OCI-LY3 (cell line): ENCODE measurements at regions not wholly inside any gene's neighbourhood (a gene's known extent, or its start where the extent isn't known, plus 50 kb on each side); places are given as distances from the start of the nearest gene placed in this dataset.

Source experiments
- H2AFZ ChIP-seq: fragments of 200-600, 300-600 bp; shearing (Covaris generic); 2 replicates; pipeline ENCODE4 v1.6.0; 2014; ENCODE audit warnings: antibody characterized with exemption, low read depth, low read length
- H3K27ac ChIP-seq: fragments of 200-600, 300-600 bp; sonication (generic); 2 replicates; pipeline ENCODE4 v1.5.1; 2014; ENCODE audit warnings: mild to moderate bottlenecking, low read length, moderate library complexity, mixed read lengths
- H3K27me3 ChIP-seq: fragments of 200-600, 300-600 bp; sonication (generic); 2 replicates; pipeline ENCODE4 v1.6.1; 2014; ENCODE audit warnings: low read depth, low read length, mixed read lengths
- H3K36me3 ChIP-seq: fragments of 200-600, 300-600 bp; sonication (generic); replicated peaks from 2 replicates; pipeline ENCODE3; 2014; ENCODE audit warnings: low read depth, low read length, mixed read lengths
- H3K4me1 ChIP-seq: fragments of 300-600, 200-600 bp; sonication (generic); 2 replicates; pipeline ENCODE4 v1.6.1; 2014; ENCODE audit warnings: low read length, mixed read lengths
- H3K4me2 ChIP-seq: fragments of 200-600, 300-600 bp; sonication (generic); 2 replicates; pipeline ENCODE4 v1.6.1; 2014; ENCODE audit warnings: low read length, mixed read lengths
- H3K4me3 ChIP-seq: fragments of 300-600, 200-600 bp; sonication (generic); 2 replicates; pipeline ENCODE4 v1.5.1; 2014; ENCODE audit warnings: antibody characterized with exemption, mild to moderate bottlenecking, low read length, moderate library complexity
- H3K79me2 ChIP-seq: fragments of 300-600, 200-600 bp; shearing (Covaris generic); 2 replicates; pipeline ENCODE4 v1.6.1; 2014; ENCODE audit warnings: mild to moderate bottlenecking, low read length, mixed read lengths
- H3K9ac ChIP-seq: fragments of 300-600, 200-600 bp; shearing (Covaris generic); 2 replicates; pipeline ENCODE4 v1.6.0; 2014; ENCODE audit warnings: mild to moderate bottlenecking, low read length, moderate library complexity
- H3K9me3 ChIP-seq: fragments of 200-600, 300-600 bp; shearing (Covaris generic); 2 replicates; pipeline ENCODE4 v1.6.1; 2014; ENCODE audit warnings: low read length, mixed read lengths; ENCODE audit not compliant: insufficient read depth
- H4K20me1 ChIP-seq: fragments of 200-600, 300-600 bp; sonication (generic); 2 replicates; pipeline ENCODE4 v1.6.1; 2016; ENCODE audit warnings: low read length, mixed read lengths; ENCODE audit not compliant: insufficient read depth
- EZH2phosphoT487 ChIP-seq: fragments of 200-600 bp; shearing (Covaris generic); IDR thresholded peaks from 2 replicates; pipeline ENCODE4 v1.6.1; 2018; ENCODE audit warnings: antibody characterized with exemption, mixed run types, low read depth
- TF ChIP-seq, protein P1 (sequence below): fragments of 200-600, 300-600 bp; sonication (generic); IDR thresholded peaks from 2 replicates; pipeline ENCODE4 v1.5.1; 2014; ENCODE audit warnings: antibody characterized with exemption, low read length, low read depth

DNA sequence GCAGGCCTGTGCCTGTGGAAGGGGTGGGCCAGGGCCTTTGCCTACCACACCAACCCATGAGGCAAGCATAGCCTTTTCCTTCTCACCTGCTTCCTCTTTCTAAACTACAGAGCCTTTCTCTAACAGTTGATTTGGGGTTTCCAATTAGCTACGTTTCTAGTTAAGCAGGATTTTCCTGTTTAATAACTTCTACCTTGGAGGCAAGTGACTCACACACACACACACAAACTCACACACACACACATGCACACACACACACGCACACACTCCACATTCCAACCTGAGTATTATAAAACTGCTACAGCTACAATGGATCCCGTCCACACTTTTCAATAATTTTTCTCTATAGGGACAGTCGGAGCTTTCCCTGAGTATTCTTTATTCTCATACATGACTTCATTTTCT lies 84.9 kb downstream of the SOX11 start:
- Histone ChIP-seq H3K27ac (no peak overlapping the region), H3K4me2 (no peak overlapping the region), H2AFZ (no peak overlapping the region), H3K27me3 (no peaks in the 10 kb centered on the region), H3K79me2 (no peaks in the 10 kb centered on the region), H3K4me3 (no peak overlapping the region), H3K9me3 (no peaks in the 10 kb centered on the region), H3K4me1 (no peaks in the 10 kb centered on the region), H3K9ac (no peak overlapping the region), H3K36me3 (no peaks in the 10 kb centered on the region), H4K20me1 (no peaks in the 10 kb centered on the region)
- no peak for TF ChIP-seq EZH2phosphoT487
- TF ChIP-seq, protein P1, sequence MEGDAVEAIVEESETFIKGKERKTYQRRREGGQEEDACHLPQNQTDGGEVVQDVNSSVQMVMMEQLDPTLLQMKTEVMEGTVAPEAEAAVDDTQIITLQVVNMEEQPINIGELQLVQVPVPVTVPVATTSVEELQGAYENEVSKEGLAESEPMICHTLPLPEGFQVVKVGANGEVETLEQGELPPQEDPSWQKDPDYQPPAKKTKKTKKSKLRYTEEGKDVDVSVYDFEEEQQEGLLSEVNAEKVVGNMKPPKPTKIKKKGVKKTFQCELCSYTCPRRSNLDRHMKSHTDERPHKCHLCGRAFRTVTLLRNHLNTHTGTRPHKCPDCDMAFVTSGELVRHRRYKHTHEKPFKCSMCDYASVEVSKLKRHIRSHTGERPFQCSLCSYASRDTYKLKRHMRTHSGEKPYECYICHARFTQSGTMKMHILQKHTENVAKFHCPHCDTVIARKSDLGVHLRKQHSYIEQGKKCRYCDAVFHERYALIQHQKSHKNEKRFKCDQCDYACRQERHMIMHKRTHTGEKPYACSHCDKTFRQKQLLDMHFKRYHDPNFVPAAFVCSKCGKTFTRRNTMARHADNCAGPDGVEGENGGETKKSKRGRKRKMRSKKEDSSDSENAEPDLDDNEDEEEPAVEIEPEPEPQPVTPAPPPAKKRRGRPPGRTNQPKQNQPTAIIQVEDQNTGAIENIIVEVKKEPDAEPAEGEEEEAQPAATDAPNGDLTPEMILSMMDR, result no peak

DNA sequence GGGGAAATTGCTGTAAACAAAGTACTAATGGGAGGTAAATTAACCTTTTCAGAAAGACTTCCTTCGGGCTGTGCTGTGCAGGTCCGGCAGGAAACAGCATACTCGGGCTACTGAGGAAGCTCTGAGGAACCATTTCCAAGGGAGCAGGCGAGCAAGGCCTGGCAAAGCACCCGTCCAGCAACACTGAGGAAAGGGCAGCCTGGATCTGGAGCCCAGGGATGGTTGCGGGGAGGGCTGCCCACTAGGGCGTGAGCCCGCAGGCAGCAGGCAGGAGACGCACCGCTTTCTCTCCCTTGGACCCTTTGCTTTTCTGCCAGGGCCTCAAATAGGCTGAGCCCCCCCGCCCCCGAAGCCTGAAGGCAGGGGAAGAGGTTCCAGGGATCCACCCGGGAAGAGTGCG lies 89.5 kb downstream of the SOX11 start:
- no peak overlapping the region for H3K27ac ChIP-seq
- no peaks in the 10 kb centered on the region for H3K79me2 ChIP-seq
- H4K20me1 ChIP-seq, result no peaks in the 10 kb centered on the region
- no peak overlapping the region for H2AFZ ChIP-seq
- no peaks in the 10 kb centered on the region for H3K4me1 ChIP-seq
- no peak overlapping the region for H3K4me2 ChIP-seq
- no peaks in the 10 kb centered on the region for H3K9me3 ChIP-seq
- H3K4me3 ChIP-seq, result no peak overlapping the region
- H3K36me3 ChIP-seq, result no peaks in the 10 kb centered on the region
- no peak for TF ChIP-seq EZH2phosphoT487
- TF ChIP-seq, protein P1, result no peak
- H3K27me3 ChIP-seq, result no peaks in the 10 kb centered on the region
- H3K9ac ChIP-seq, result no peak overlapping the region

DNA sequence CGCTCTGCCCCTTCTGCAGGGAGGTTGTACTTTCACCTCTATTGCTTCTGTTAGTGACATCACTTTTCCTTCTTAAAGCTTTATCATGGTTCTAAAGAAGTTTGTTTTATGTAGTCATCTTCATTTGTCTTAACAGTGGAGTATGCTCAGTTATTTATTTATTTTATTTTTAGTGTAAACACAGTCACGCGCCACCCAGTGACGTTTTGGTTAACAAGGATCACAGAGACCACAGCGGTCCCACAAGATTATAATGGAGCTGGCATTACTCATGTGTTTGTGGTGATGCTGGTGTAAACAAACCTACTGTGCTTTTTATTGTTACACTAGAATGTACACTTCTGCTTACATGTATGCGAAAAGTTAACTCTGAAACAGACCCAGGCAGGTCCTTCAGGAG lies 89.9 kb downstream of the SOX11 start:
- Histone ChIP-seq H3K4me3 (no peak overlapping the region), H3K4me1 (no peaks in the 10 kb centered on the region), H2AFZ (no peak overlapping the region), H3K9ac (no peak overlapping the region), H4K20me1 (no peaks in the 10 kb centered on the region), H3K27me3 (no peaks in the 10 kb centered on the region), H3K79me2 (no peaks in the 10 kb centered on the region), H3K4me2 (no peak overlapping the region), H3K9me3 (no peaks in the 10 kb centered on the region), H3K36me3 (no peaks in the 10 kb centered on the region), H3K27ac (no peak overlapping the region)
- TF ChIP-seq, protein P1, result no peak
- TF ChIP-seq EZH2phosphoT487, result no peak

DNA sequence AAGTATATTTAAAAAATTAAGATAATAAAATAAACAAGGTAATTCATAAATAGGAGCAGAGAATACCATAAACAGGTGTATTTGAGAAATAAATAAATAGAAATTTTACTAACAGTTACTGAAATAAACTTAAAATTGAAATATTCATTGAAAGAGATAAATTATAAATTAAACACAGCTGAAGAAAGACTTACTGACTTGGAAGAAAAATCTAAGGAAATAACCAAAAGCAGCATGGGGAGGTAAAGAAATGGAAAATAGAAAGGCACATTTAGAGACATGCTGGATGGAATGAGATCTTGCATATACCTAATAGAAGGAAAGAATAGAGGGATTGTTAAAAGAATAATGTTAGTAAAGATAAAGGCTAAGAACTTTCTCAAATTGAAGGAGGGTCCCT lies 96.3 kb downstream of the SOX11 start:
- Histone ChIP-seq H3K9ac (no peak overlapping the region), H3K27ac (no peak overlapping the region), H3K4me2 (no peak overlapping the region), H3K9me3 (0 out of 2 replicates have a peak, but pooled peaks cover 2% of the 10 kb centered on the region), H3K4me1 (no peaks in the 10 kb centered on the region), H3K79me2 (no peaks in the 10 kb centered on the region), H2AFZ (no peak overlapping the region), H3K27me3 (no peaks in the 10 kb centered on the region), H3K4me3 (no peak overlapping the region), H4K20me1 (no peaks in the 10 kb centered on the region), H3K36me3 (no peaks in the 10 kb centered on the region)
- TF ChIP-seq, protein P1, result no peak
- no peak for TF ChIP-seq EZH2phosphoT487
